K562 (cell line): ENCODE measurements at regions not wholly inside any gene's neighbourhood (a gene's known extent, or its start where the extent isn't known, plus 50 kb on each side); places are given as distances from the start of the nearest gene placed in this dataset.

Source experiments
- CAMTA2 ChIP-seq: fragments of 250-450 bp; sonication (Bioruptor Pico); conservative IDR thresholded peaks from 2 replicates; pipeline ENCODE4 v1.5.1; 2022
- FOXP1 ChIP-seq: sonication (generic); formaldehyde crosslinking; IDR thresholded peaks from 2 replicates; pipeline ENCODE4 v1.8.0; 2022; ENCODE audit warnings: mild to moderate bottlenecking, missing genetic modification reagents
- HSF4 ChIP-seq: fragments of 250-450 bp; sonication (Bioruptor Pico); IDR thresholded peaks from 2 replicates; pipeline ENCODE4 v2.1.2; 2022; ENCODE audit warnings: mild to moderate bottlenecking, moderate library complexity, borderline replicate concordance
- JUN ChIP-seq, 2 experiments: sonication (generic) in 1 of 2; formaldehyde crosslinking in 1 of 2; IDR thresholded peaks; 2 replicates each; pipeline versions ENCODE4 v1.6.1 to v1.8.0; 2012 to 2022; ENCODE audit warnings: borderline replicate concordance in 2 of 2, mild to moderate bottlenecking in 2 of 2, improper control_type of control experiment in 1 of 2, low read depth in 1 of 2, low read length in 1 of 2, missing genetic modification reagents in 1 of 2
- MEF2D ChIP-seq: conservative IDR thresholded peaks from 2 replicates; pipeline ENCODE4 v1.6.1; 2016; ENCODE audit warnings: low read depth, missing genetic modification characterization, missing compliant biosample characterization
- NEUROD1 ChIP-seq: fragments of 150-350 bp; IDR thresholded peaks from 2 replicates; pipeline ENCODE4 v1.6.1; 2014; ENCODE audit warnings: borderline replicate concordance, low read length, low read depth; ENCODE audit not compliant: partially characterized antibody
- ZNF717 ChIP-seq: fragments of 250-450 bp; sonication (Bioruptor Pico); IDR thresholded peaks from 2 replicates; pipeline ENCODE4 v1.5.0; 2021
- TF ChIP-seq, protein P1 (sequence below), 2 experiments: fragments of 150-350 bp in 1 of 2; IDR thresholded peaks; 2 replicates each; pipeline ENCODE4 v1.6.1; 2012 to 2016; ENCODE audit warnings: low read depth in 2 of 2, low read length in 2 of 2, mild to moderate bottlenecking in 1 of 2, moderate library complexity in 1 of 2
- TF ChIP-seq, protein P2 (sequence below): sonication (generic); formaldehyde crosslinking; IDR thresholded peaks from 2 replicates; pipeline ENCODE4 v1.8.0; 2023; ENCODE audit warnings: mild to moderate bottlenecking, missing genetic modification reagents
- TF ChIP-seq, protein P3 (sequence below): fragments of 450-650 bp; IDR thresholded peaks from 2 replicates; pipeline ENCODE4 v1.6.1; 2016; ENCODE audit warnings: low read depth, mild to moderate bottlenecking, moderate library complexity

DNA sequence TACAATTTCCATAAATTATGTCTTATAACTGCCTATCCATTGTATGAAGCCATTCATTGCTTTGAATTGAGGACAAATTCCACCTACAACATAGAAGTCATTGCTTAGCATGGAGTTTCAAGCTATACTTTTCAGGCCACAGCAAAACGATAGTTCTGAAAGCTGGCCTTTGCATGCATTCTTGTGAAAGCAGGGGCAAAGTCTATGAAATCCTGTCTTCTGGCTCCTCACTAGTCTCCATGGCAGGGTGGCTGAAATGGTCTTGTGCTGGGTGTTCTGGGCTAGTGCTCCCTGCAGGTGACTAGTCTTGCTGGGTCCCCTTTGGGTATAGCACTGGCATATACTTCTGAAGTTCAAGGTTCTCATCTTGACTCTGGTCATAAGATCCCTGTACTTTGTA is 353.9 kb upstream of the ZNF608 start (continued):
- TF ChIP-seq, protein P1, sequence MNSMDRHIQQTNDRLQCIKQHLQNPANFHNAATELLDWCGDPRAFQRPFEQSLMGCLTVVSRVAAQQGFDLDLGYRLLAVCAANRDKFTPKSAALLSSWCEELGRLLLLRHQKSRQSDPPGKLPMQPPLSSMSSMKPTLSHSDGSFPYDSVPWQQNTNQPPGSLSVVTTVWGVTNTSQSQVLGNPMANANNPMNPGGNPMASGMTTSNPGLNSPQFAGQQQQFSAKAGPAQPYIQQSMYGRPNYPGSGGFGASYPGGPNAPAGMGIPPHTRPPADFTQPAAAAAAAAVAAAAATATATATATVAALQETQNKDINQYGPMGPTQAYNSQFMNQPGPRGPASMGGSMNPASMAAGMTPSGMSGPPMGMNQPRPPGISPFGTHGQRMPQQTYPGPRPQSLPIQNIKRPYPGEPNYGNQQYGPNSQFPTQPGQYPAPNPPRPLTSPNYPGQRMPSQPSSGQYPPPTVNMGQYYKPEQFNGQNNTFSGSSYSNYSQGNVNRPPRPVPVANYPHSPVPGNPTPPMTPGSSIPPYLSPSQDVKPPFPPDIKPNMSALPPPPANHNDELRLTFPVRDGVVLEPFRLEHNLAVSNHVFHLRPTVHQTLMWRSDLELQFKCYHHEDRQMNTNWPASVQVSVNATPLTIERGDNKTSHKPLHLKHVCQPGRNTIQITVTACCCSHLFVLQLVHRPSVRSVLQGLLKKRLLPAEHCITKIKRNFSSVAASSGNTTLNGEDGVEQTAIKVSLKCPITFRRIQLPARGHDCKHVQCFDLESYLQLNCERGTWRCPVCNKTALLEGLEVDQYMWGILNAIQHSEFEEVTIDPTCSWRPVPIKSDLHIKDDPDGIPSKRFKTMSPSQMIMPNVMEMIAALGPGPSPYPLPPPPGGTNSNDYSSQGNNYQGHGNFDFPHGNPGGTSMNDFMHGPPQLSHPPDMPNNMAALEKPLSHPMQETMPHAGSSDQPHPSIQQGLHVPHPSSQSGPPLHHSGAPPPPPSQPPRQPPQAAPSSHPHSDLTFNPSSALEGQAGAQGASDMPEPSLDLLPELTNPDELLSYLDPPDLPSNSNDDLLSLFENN (IDR thresholded peaks at IDR 0.05; ENCODE audit: low read depth in 2 of 2, low read length in 2 of 2) = no peak
- TF ChIP-seq HSF4 (CRISPR knock-in tag) (no peak), NEUROD1 (no peak), FOXP1 (CRISPR knock-in tag) (no peak), CAMTA2 (CRISPR knock-in tag) (no peak), ZNF717 (CRISPR knock-in tag) (no peak), JUN (IDR thresholded peaks at IDR 0.05; ENCODE audit: borderline replicate concordance, low read depth, low read length) (no peak), JUN (CRISPR knock-in tag; IDR thresholded peaks at IDR 0.05; ENCODE audit: borderline replicate concordance) (no peak), MEF2D (tag) (no peak)
- TF ChIP-seq, protein P2, sequence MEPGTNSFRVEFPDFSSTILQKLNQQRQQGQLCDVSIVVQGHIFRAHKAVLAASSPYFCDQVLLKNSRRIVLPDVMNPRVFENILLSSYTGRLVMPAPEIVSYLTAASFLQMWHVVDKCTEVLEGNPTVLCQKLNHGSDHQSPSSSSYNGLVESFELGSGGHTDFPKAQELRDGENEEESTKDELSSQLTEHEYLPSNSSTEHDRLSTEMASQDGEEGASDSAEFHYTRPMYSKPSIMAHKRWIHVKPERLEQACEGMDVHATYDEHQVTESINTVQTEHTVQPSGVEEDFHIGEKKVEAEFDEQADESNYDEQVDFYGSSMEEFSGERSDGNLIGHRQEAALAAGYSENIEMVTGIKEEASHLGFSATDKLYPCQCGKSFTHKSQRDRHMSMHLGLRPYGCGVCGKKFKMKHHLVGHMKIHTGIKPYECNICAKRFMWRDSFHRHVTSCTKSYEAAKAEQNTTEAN = no peak
- TF ChIP-seq, protein P3, sequence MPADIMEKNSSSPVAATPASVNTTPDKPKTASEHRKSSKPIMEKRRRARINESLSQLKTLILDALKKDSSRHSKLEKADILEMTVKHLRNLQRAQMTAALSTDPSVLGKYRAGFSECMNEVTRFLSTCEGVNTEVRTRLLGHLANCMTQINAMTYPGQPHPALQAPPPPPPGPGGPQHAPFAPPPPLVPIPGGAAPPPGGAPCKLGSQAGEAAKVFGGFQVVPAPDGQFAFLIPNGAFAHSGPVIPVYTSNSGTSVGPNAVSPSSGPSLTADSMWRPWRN = no peak
